IPS-18a (cell line): ENCODE measurements at regions not wholly inside any gene's neighbourhood (a gene's known extent, or its start where the extent isn't known, plus 50 kb on each side); places are given as distances from the start of the nearest gene placed in this dataset.

Source experiments
- H3K27ac ChIP-seq: one replicate; pipeline ENCODE4 v1.5.1; 2013; ENCODE audit warnings: low read length
- H3K27me3 ChIP-seq: one replicate; pipeline ENCODE4 v1.6.1; 2013; ENCODE audit warnings: mild to moderate bottlenecking, low read length; ENCODE audit not compliant: control insufficient read depth, insufficient read depth
- H3K36me3 ChIP-seq: one replicate; pipeline ENCODE4 v1.6.1; 2013; ENCODE audit warnings: low read depth, low read length; ENCODE audit not compliant: control insufficient read depth
- H3K4me1 ChIP-seq: one replicate; pipeline ENCODE4 v1.6.1; 2013; ENCODE audit warnings: low read depth, low read length; ENCODE audit not compliant: control insufficient read depth
- H3K4me3 ChIP-seq: one replicate; pipeline ENCODE4 v1.5.1; 2013; ENCODE audit warnings: low read length
- H3K9ac ChIP-seq: one replicate; pipeline ENCODE4 v1.6.1; 2013; ENCODE audit warnings: mild to moderate bottlenecking, low read length, moderate library complexity
- H3K9me3 ChIP-seq: one replicate; pipeline ENCODE4 v1.6.1; 2013; ENCODE audit warnings: low read depth, low read length; ENCODE audit not compliant: control insufficient read depth

GRCh38 chr1:216883518-216883917 lies 160.3 kb upstream of the ESRRG start:
- H3K9me3 ChIP-seq = no peaks in the 10 kb centered on the region
- H3K36me3 ChIP-seq = no peaks in the 10 kb centered on the region
- H3K27ac ChIP-seq = no peak overlapping the region
- no peak overlapping the region for H3K9ac ChIP-seq
- H3K4me3 ChIP-seq = no peak overlapping the region
- no peaks in the 10 kb centered on the region for H3K4me1 ChIP-seq
- H3K27me3 ChIP-seq = no peaks in the 10 kb centered on the region

GRCh38 chr1:216881695-216882094 lies 158.5 kb upstream of the ESRRG start:
- H3K27ac ChIP-seq = no peak overlapping the region
- H3K4me3 ChIP-seq = no peak overlapping the region
- no peaks in the 10 kb centered on the region for H3K4me1 ChIP-seq
- H3K36me3 ChIP-seq = no peaks in the 10 kb centered on the region
- no peak overlapping the region for H3K9ac ChIP-seq
- no peaks in the 10 kb centered on the region for H3K27me3 ChIP-seq
- no peaks in the 10 kb centered on the region for H3K9me3 ChIP-seq

GRCh38 chr1:216866714-216867113 lies 143.5 kb upstream of the ESRRG start:
- H3K4me1 ChIP-seq = no peaks in the 10 kb centered on the region
- no peaks in the 10 kb centered on the region for H3K9me3 ChIP-seq

GRCh38 chr1:216855810-216856209 lies 132.6 kb upstream of the ESRRG start:
- Histone ChIP-seq H3K4me3 (no peak overlapping the region), H3K27me3 (no peaks in the 10 kb centered on the region), H3K9me3 (no peaks in the 10 kb centered on the region), H3K36me3 (no peaks in the 10 kb centered on the region), H3K9ac (no peak overlapping the region), H3K27ac (no peak overlapping the region), H3K4me1 (peaks cover 24% of the 10 kb centered on the region)

More at GRCh38 chr1:216866714-216867113, 143.5 kb upstream of the ESRRG start:
- Histone ChIP-seq H3K27me3 (no peaks in the 10 kb centered on the region), H3K4me3 (no peak overlapping the region), H3K27ac (no peak overlapping the region), H3K9ac (no peak overlapping the region), H3K36me3 (no peaks in the 10 kb centered on the region)

GRCh38 chr1:216854836-216855484 lies 131.7 kb upstream of the ESRRG start:
- Histone ChIP-seq H3K27ac (no peak overlapping the region), H3K9me3 (no peaks in the 10 kb centered on the region), H3K36me3 (no peaks in the 10 kb centered on the region), H3K4me3 (no peak overlapping the region), H3K27me3 (no peaks in the 10 kb centered on the region), H3K4me1 (peaks cover 24% of the 10 kb centered on the region), H3K9ac (no peak overlapping the region)

GRCh38 chr1:216851073-216851472 lies 127.8 kb upstream of the ESRRG start:
- Histone ChIP-seq H3K27me3 (no peaks in the 10 kb centered on the region), H3K27ac (no peak overlapping the region), H3K9me3 (no peaks in the 10 kb centered on the region), H3K36me3 (no peaks in the 10 kb centered on the region), H3K4me1 (peaks cover 6% of the 10 kb centered on the region), H3K4me3 (no peak overlapping the region), H3K9ac (no peak overlapping the region)

GRCh38 chr1:216849146-216849545 lies 125.9 kb upstream of the ESRRG start:
- Histone ChIP-seq H3K9ac (no peak overlapping the region), H3K4me3 (no peak overlapping the region), H3K27me3 (no peaks in the 10 kb centered on the region), H3K27ac (no peak overlapping the region), H3K9me3 (no peaks in the 10 kb centered on the region), H3K4me1 (no peaks in the 10 kb centered on the region), H3K36me3 (no peaks in the 10 kb centered on the region)

GRCh38 chr1:216847397-216848036 lies 124.3 kb upstream of the ESRRG start:
- no peak overlapping the region for H3K4me3 ChIP-seq
- H3K4me1 ChIP-seq = no peaks in the 10 kb centered on the region
- H3K9me3 ChIP-seq = no peaks in the 10 kb centered on the region
- no peaks in the 10 kb centered on the region for H3K36me3 ChIP-seq
- no peak overlapping the region for H3K27ac ChIP-seq
- H3K27me3 ChIP-seq = no peaks in the 10 kb centered on the region
- H3K9ac ChIP-seq = no peak overlapping the region

- no peaks in the 10 kb centered on the region for H3K36me3 ChIP-seq
Measured at GRCh38 chr1:216846339-216846738, 123.1 kb upstream of the ESRRG start.

GRCh38 chr1:216843409-216843808 lies 120.2 kb upstream of the ESRRG start:
- no peaks in the 10 kb centered on the region for H3K9me3 ChIP-seq
- no peak overlapping the region for H3K27ac ChIP-seq
- no peaks in the 10 kb centered on the region for H3K4me1 ChIP-seq
- H3K36me3 ChIP-seq = no peaks in the 10 kb centered on the region
- H3K9ac ChIP-seq = no peak overlapping the region
- H3K27me3 ChIP-seq = no peaks in the 10 kb centered on the region
- no peak overlapping the region for H3K4me3 ChIP-seq

More at GRCh38 chr1:216846339-216846738, 123.1 kb upstream of the ESRRG start:
- no peak overlapping the region for H3K27ac ChIP-seq
- H3K9ac ChIP-seq = no peak overlapping the region
- no peak overlapping the region for H3K4me3 ChIP-seq
- no peaks in the 10 kb centered on the region for H3K27me3 ChIP-seq
- H3K4me1 ChIP-seq = no peaks in the 10 kb centered on the region
- H3K9me3 ChIP-seq = no peaks in the 10 kb centered on the region

GRCh38 chr1:216841165-216841564 lies 117.9 kb upstream of the ESRRG start:
- H3K9ac ChIP-seq = no peak overlapping the region
- H3K27ac ChIP-seq = no peak overlapping the region
- no peaks in the 10 kb centered on the region for H3K27me3 ChIP-seq
- no peaks in the 10 kb centered on the region for H3K36me3 ChIP-seq
- peaks cover 6% of the 10 kb centered on the region for H3K4me1 ChIP-seq
- H3K9me3 ChIP-seq = no peaks in the 10 kb centered on the region
- H3K4me3 ChIP-seq = no peak overlapping the region

- peaks cover 8% of the 10 kb centered on the region for H3K4me1 ChIP-seq
- no peak overlapping the region for H3K9ac ChIP-seq
- H3K27ac ChIP-seq = no peak overlapping the region
- H3K9me3 ChIP-seq = no peaks in the 10 kb centered on the region
- no peak overlapping the region for H3K4me3 ChIP-seq
- H3K27me3 ChIP-seq = no peaks in the 10 kb centered on the region
- no peaks in the 10 kb centered on the region for H3K36me3 ChIP-seq
Measured at GRCh38 chr1:216836316-216836715, 113.1 kb upstream of the ESRRG start.
